ENCODE measurements at regions not wholly inside any gene's neighbourhood (a gene's known extent, or its start where the extent isn't known, plus 50 kb on each side); places are given as distances from the start of the nearest gene placed in this dataset.

DNA sequence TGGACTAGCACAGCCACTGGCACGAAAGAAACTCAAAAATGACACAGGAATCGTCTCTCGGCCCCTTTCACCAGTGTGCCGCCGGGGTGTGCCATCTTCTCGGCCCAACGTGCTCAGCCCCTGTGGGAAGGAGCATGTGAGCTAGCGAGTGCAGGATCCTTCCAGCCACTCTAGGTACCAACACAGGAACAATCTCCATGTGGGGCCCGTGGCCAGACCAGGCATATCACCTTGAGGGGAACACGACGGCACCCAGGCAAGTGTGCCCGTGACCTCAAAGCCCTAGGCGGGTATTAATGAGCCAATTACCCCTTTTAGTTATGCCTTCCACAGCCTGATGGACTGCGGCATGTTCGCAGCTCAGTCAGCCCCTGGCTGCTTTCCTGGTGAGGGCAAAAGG is 231.5 kb downstream of the FAT4 start:
- no peaks in the 10 kb centered on the region for H3K9me3 Mint-ChIP-seq
- ChIA-PET CTCF (no interaction called here), POLR2A (no interaction called here)
- no peaks in the 10 kb centered on the region for H3K36me3 Mint-ChIP-seq (ENCODE audit: low read depth)
- ATAC-seq: no peak
- H3K27me3 Mint-ChIP-seq: no peaks in the 10 kb centered on the region
- intact Hi-C loops (cut with micrococcal nuclease): no loop called here
- TF ChIP-seq, protein P1, sequence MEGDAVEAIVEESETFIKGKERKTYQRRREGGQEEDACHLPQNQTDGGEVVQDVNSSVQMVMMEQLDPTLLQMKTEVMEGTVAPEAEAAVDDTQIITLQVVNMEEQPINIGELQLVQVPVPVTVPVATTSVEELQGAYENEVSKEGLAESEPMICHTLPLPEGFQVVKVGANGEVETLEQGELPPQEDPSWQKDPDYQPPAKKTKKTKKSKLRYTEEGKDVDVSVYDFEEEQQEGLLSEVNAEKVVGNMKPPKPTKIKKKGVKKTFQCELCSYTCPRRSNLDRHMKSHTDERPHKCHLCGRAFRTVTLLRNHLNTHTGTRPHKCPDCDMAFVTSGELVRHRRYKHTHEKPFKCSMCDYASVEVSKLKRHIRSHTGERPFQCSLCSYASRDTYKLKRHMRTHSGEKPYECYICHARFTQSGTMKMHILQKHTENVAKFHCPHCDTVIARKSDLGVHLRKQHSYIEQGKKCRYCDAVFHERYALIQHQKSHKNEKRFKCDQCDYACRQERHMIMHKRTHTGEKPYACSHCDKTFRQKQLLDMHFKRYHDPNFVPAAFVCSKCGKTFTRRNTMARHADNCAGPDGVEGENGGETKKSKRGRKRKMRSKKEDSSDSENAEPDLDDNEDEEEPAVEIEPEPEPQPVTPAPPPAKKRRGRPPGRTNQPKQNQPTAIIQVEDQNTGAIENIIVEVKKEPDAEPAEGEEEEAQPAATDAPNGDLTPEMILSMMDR (IDR thresholded peaks at IDR 0.05): no peak
- no peak overlapping the region for H3K4me3 Mint-ChIP-seq
- DNase-seq: no peak
- H3K27ac Mint-ChIP-seq: no peak overlapping the region
- H3K4me1 Mint-ChIP-seq (ENCODE audit: low read depth): no peaks in the 10 kb centered on the region

DNA sequence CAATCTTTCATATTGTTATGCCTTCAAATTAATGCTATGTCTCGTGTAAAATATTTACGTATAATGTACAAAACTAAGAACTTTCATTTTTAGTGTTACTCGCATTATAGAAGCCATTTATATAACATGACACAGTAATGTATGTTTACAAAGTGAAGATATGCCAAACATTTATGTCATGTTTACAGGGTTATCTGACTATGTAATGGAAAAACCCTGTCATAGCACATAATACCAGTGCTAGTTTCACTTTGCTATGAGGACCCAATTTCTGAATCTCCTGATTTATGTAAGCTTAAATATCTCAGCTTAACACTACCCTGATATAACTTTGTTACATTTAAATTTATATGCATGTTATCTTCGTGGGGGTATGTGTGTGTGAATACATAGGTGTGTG is 233.1 kb downstream of the FAT4 start:
- H3K27ac Mint-ChIP-seq: no peak overlapping the region
- no peaks in the 10 kb centered on the region for H3K36me3 Mint-ChIP-seq (ENCODE audit: low read depth)
- intact Hi-C loops (cut with micrococcal nuclease): no loop called here
- TF ChIP-seq, protein P1 (IDR thresholded peaks at IDR 0.05): no peak
- POLR2A ChIA-PET: no interaction called here
- CTCF ChIA-PET: interaction anchor here (0.6 kb wide), 1 partner anchor 10 kb away, joined by 3 read pairs; no protein-coding TSS in a partner anchor
- H3K9me3 Mint-ChIP-seq: no peaks in the 10 kb centered on the region
- H3K4me1 Mint-ChIP-seq (ENCODE audit: low read depth): no peaks in the 10 kb centered on the region
- H3K27me3 Mint-ChIP-seq: no peaks in the 10 kb centered on the region
- ATAC-seq: no peak
- no peak for DNase-seq
- no peak overlapping the region for H3K4me3 Mint-ChIP-seq

DNA sequence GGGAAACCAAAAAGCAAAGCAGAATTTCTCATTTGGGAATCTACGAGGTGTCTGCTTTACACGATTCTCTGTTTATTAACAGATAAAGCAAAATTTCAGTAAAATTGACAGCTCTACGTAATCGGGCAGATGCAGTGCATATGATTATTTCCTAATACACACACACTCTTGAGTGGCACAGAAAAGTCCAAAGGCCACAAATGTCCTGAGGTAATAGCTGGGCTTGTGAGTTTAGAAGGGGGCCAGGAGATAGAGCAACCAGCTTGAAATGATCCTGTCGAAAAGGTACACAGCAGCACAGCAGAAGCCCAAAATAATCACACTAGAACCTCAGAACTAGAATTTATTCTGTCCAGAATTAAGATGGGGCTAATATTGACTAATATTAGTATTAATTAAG is 236.0 kb downstream of the FAT4 start:
- Mint-ChIP-seq H3K36me3 (ENCODE audit: low read depth) (no peaks in the 10 kb centered on the region), H3K4me3 (no peak overlapping the region), H3K27me3 (no peaks in the 10 kb centered on the region), H3K27ac (no peak overlapping the region), H3K4me1 (ENCODE audit: low read depth) (no peaks in the 10 kb centered on the region), H3K9me3 (peaks cover 3% of the 10 kb centered on the region)
- ChIA-PET POLR2A (no interaction called here), CTCF (no interaction called here)
- ATAC-seq (no peak), DNase-seq (no peak)
- intact Hi-C loops (cut with micrococcal nuclease): no loop called here
- TF ChIP-seq, protein P1 (IDR thresholded peaks at IDR 0.05): no peak

DNA sequence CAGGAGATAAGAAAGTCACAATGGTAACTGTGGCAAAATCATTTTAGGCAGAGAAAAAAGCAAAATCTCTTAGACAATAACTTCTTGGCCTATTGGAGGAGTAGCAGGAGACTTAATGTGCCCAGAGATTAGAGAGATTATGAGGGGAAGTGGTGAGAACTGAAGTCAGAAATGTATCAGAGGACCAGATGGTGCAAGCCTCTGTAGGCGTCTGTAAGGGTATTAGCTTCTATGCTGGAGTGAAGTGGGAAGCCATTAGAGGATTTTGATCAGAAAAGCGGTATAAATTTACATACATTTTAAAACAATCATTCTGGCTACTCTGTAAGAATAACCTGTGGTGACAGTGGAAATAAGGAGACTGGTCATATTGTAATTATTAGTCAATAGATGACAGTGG is 236.7 kb downstream of the FAT4 start:
- ChIA-PET POLR2A (no interaction called here), CTCF (no interaction called here)
- H3K27me3 Mint-ChIP-seq: no peaks in the 10 kb centered on the region
- ATAC-seq (no peak), DNase-seq (no peak)
- H3K4me1 Mint-ChIP-seq (ENCODE audit: low read depth): no peaks in the 10 kb centered on the region
- no peaks in the 10 kb centered on the region for H3K36me3 Mint-ChIP-seq (ENCODE audit: low read depth)
- H3K4me3 Mint-ChIP-seq: no peak overlapping the region
- H3K27ac Mint-ChIP-seq: no peak overlapping the region
- peaks cover 3% of the 10 kb centered on the region for H3K9me3 Mint-ChIP-seq
- TF ChIP-seq, protein P1 (IDR thresholded peaks at IDR 0.05): no peak
- intact Hi-C loops (cut with micrococcal nuclease): no loop called here

DNA sequence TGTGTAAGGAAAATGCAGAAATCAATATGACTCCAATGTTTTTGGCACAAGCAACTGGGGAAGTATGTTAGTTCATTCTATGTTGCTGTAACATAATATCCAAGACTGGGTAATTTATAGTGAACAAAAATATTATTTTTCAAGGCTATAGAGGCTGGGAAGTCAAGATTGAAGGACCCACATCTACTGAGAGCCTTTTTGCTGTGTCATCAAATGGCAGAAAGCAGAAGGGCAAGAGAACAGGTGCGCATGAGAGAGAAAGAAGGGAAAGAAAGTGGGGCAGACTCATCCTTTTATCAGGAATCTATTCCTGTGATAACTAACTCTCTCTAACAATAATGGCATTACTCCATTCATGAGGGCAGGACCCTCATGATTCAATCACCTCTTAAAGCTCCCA is 237.2 kb downstream of the FAT4 start:
- no peak for ATAC-seq
- Mint-ChIP-seq H3K9me3 (peaks cover 3% of the 10 kb centered on the region), H3K4me1 (ENCODE audit: low read depth) (no peaks in the 10 kb centered on the region), H3K27me3 (no peaks in the 10 kb centered on the region), H3K27ac (no peak overlapping the region), H3K4me3 (no peak overlapping the region), H3K36me3 (ENCODE audit: low read depth) (no peaks in the 10 kb centered on the region)
- TF ChIP-seq, protein P1 (IDR thresholded peaks at IDR 0.05): no peak
- CTCF ChIA-PET: interaction anchor here (0.7 kb wide), 1 partner anchor 55 kb away, joined by 3 read pairs; no protein-coding TSS in a partner anchor
- no peak for DNase-seq
- POLR2A ChIA-PET: no interaction called here
- intact Hi-C loops (cut with micrococcal nuclease): no loop called here
